Inferior parietal cortex (tissue), 1 donor: ENCODE measurements at regions not wholly inside any gene's neighbourhood (a gene's known extent, or its start where the extent isn't known, plus 50 kb on each side); places are given as distances from the start of the nearest gene placed in this dataset.
"Not testable (repeated sequence)": the region's sequence is repeated elsewhere in the genome, so short reads cannot be mapped to it uniquely, and the experiment has no call there.

Experiments used
- DNase-seq: peaks from one replicate; pipeline ENCODE4 v3.0.0-alpha.2; 2016; ENCODE audit errors: extremely low spot score

DNA sequence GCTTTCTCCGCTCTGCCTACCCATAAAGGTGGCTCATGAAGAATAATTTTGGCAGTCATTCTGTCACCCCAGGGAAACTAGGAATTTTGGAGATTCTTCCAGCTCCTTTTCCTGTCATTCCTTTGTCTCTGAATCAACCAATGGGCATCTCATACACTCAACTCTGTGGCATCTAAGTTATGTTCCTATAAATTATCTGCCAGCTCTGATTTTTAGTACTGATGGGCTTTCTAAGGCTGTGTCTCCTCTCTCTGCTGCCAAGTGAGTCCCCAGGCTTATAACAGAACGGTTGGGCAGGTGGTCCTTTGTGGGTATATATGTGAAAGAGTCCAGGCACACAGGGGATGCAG lies 226.8 kb downstream of the NMUR2 start:
- no peak for DNase-seq

DNA sequence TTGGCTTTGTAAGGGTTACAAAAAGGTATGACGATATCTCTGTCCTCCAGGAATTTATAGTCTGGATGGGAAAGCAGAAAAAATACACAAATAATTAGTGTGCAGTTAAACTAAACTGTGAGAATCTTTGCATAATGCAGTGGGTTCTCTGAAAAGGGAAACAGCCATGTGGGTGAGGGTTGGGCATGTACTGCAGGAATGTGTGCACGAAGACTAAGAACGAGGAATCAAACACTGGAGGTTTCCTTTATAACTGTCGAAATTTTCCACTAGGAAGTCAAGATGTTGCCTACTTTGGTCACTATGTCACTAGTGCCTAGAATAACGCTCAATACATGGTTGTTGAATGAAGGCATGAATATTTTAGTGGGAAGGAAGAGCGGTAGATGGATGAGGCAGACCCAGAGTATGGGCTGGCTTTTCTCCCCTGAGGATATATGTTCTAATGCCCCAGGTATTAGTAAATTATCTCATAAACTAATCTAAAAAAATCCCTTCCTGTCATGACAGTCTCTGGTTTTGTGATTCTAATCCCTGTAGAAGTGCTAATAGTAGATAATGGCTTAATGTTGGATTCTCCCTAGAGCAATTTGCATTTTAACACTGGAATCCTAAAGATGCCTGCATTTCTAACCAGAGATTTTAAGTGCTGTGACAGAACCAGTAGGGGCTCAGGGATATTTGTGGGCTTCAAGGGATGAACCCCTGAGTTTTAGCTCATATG lies 227.3 kb downstream of the NMUR2 start:
- DNase-seq = no peak

DNA sequence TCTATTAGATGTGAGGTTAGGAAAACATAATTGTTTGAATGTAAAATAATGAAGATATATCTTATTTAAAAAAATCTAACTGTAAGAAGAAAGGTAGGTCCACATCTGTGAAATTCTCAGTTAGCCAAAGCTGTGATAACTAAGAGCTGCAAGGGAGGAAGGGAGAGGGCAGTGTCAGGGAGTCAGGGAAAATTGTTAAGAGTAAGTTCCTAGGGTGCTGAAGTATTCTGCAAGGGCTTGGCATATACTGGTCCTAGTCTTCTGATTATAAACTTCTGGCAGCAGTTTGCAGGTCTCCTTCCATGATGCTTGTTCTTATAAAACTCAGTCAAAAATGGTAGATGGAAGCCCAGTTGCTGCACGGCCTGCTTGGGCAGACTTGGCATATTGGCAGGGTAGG lies 233.2 kb downstream of the NMUR2 start:
- DNase-seq = no peak

DNA sequence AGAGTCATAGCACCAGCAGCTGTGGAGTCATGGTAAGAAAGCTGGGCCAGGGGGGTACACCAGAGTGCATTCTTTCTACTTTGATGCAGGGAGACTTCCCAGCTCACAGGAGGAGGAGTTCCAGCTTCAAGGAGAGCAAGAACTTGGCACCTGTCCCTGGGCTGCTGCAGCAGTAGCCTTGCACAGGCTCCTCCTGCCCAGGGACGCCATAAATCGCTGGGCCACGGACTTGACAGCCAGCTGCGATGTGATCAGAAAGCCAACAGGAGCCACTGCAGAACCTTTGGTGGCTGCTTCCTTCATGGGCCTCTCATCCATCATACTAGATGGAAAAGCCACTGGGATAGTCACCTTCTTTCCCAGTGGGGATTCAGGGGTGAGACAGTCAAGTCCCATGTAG lies 234.7 kb downstream of the NMUR2 start:
- DNase-seq = no peak

DNA sequence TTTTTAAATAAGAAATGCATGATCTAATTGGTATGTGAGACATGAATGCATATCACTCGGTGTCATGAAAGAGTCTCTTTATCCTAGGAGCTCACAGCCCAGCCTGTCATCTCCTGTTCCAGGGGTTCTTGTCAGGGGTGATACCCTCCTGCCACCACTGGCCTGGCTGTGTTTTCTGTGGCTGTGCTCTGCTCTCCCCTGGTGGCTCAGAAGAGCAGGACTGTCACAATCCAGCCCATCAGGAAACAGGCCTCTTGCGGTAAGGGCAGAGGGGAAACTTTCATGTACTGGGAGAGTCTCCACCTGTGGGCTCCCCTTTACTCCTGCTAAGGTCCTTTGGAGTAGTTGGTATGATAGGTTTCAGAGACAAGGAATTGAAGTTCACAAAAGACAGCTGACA lies 240.2 kb upstream of the GLRA1 start:
- no peak for DNase-seq

DNA sequence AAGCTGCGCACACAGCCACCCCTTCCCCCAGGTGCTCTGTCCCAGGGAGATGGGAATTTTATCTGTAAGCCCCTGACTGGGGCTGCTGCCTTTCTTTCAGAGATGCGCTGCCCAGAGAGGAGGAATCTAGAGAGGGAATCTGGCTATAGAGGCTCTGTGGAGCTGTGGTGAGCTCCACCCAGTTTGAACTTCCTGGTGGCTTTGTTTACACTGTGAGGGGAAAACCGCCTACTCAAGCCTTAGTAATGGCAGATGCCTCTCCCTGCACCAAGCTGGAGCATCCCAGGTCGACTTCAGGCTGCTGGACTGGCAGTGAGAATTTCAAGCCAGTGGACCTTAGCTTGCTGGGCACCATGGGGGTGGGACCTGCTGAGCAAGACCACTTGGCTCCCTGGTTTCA lies 235.2 kb upstream of the GLRA1 start:
- not testable (repeated sequence) for DNase-seq

DNA sequence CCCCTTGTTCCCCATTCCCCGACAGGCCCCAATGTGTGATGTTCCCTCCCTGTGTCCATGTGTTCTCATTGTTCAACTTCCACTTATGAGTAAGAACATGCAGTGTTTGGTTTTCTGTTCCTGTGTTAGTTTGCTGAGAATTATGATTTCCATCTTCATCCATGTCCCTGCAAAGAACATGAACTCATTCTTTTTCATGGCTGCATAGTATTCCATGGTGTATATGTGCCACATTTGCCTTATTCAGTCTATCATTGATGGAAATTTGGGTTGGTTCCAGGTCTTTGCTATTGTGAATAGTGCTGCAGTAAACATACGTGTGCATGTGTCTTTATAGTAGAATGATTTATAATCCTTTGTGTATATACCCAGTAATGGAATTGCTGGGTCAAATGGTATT lies 229.8 kb upstream of the GLRA1 start:
- DNase-seq = not testable (repeated sequence)

DNA sequence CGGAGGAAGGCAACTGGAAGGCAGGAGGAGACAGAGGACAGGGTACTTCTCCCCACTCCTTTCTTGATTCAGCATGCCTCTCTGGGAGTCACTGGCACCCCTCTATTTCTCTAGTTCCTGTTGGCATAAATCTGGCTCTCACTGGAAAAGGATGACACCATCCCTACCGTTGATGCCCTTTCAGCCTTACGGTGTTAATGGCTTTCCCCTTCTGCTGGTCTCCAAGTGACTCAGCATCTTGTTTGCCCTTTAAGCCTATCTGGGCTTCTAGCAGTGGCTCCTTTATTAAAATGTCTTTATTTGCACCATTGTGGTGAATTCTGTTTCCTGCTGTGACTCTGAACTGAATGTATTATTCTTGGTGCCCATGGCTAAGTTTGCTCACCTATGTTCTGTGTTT lies 227.3 kb upstream of the GLRA1 start:
- no peak for DNase-seq

DNA sequence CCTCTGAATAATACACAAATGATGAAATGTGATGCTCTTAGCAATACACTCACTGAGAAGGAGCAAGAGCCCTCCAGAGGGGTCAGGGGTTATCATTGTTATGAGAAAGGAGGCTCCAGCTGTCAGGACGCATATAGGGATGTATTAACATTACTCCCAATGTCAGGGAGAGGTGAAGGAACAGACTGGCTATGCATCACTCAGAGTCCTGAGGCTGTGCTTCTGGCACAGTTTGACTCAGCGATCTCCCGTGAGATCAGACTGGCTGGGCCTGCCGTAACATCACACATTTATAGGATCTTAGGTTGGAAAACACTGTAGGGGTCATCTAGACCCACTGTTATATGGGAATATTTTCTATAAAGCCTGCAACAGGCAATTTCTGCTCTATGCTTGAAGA lies 226.5 kb upstream of the GLRA1 start:
- no peak for DNase-seq

DNA sequence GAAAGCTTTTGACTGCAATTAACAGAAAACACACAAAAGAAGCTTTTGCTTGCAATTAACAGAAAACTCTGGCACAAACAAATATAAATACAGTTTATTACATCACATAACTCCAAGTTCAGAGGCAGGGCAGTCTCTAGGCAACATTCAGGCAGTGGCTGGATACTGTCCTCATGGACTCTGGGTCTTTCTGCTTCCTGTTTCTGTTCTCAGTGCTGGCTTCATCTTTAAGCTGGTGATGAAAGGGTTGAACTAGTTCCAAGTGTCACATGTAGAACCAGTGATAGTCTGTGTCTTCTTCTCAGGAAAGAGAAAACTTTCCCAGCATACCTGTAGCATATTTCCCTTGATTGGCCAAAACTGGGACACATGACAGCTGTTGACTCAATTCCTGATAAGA lies 222.6 kb upstream of the GLRA1 start:
- DNase-seq = no peak

DNA sequence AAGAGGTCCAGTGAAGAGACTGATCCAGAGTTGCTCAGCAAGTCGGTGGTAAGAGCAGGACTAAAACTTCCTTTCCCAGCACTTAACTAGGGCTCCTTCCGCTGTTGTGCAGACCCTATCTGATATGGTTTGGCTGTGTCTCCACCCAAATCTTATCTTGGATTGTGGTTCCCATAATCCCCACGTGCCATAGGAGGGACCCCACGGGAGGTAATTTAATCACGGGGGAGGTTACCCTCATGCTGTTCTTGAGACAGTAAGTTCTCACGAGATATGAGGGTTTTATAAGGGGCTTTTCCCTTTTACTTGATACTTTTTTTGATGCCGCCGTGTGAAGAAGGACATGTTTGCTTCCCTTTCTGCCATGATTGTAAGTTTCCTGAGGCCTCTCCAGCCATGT lies 221.9 kb upstream of the GLRA1 start:
- no peak for DNase-seq

DNA sequence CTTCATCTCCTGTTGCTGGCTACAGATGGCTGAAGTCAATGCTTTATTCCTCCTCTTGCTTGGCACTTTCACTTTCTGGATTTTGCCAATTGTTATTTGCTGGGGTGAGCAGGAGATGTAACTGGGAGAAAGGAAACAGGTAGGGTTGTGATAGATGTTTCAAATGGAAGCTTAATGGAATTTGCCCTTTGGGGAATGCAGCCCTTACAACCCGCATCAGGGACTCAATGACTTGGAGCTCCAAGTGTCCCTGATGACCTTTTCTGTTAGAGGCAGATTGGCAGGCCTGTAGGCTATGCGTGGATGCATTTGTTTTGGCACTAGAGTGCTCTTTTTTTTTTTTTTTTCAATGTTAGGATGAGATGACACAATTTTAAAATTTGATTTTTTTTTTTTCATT lies 219.9 kb upstream of the GLRA1 start:
- no peak for DNase-seq

DNA sequence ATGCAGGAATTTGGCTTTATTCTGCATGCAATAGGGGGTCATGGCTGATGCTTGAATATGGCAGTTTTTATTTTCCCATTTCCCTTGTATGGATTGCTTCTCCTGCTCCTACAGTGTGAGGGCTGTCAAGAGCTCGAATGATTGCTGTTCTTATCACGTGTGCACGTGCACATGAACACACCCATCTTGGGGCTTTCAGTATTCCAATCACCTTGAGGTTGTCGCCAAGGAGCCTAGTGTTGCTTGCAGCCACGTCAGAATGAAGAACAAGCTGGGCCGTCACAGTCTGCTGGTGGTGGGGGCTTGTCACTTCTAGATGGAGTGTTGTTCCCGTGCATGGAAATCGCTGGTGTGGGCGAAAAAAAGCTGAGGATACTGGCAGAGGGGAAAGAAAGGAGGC lies 219.4 kb upstream of the GLRA1 start:
- DNase-seq = no peak

DNA sequence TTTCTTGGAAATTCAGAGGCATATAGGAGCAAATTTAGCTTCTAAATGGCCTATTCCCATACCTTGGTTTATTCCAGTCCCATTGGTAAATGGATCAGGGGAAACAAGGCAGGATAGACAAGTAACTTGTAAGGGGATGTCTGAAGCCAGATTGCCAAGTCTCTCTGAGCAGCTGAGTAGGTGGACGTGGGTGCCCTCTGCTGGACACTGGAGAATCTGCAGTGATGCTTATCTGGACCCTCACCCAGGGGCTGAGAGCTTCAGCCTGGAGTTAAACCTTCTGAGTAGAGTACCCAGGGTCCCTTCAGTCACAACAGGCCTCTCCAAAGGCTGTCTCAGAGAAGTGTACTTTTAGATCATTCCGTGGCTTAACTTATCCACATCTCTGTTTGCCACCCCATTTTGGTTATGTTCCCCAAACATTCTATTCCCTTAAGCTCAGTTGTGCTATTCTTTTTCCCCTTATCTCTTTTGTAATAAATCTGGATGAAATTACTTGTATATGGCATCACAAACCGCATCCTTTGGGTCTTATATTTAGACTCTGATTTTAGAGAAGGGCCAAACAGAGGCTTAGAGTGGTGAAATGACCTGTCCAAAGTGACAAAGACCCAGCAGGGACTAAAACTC lies 218.3 kb upstream of the GLRA1 start:
- peak; percentile 73 for DNase-seq

DNA sequence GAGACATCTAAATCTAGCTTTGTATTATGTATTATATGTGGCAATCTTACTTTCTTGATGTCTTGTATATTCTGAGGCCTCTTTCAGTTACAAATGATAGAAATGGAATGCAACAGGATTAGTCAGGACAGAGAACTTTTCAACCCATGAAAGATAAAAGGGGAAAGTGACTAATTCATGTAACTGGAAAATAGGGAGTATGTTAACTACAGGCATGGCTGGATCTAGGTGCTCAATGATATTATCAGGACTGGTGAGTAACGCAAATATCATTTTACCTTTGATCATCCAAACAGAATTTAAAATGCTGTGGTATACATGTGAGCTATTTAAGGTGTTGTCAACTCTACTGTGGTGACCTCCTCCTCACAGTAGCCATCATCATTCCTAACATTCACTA lies 215.7 kb upstream of the GLRA1 start:
- DNase-seq = no peak

DNA sequence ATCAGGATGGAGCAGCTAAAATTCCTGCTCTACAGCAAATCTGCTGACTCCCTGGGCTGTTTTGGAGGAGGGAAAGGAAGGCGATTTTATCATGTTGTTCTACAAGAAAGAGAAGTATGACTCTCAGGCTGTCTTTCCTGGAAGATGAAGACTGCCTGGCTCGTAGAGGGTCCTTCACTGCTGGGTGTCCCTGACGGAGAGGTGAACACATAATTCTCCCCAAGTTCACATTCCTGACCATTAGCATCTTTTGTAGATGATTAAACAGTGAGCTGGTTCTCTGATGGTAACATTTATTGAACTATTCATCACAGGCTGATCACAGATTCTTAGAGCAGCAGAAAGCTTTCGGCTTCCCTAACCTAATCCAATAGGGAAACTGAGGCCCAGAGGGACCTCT lies 212.4 kb upstream of the GLRA1 start:
- no peak for DNase-seq

DNA sequence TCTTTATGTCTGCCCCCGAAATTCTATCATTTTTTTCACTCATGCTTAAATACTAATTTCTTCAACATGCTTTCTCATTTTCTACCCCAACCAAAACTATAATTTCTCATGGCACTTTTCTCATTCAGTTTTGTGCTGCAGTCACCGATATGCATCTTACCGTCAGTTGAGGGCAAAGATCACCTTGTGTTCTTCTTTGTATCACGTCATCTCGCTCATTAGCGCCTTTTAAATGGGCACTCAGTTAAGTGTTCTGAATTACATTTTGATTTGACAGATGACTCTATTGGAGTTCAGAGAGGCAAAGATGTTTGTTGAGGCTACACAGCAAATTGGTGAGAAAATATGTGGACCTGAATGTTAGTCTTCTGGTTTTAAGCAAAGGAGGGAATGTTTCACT lies 211.7 kb upstream of the GLRA1 start:
- no peak for DNase-seq

DNA sequence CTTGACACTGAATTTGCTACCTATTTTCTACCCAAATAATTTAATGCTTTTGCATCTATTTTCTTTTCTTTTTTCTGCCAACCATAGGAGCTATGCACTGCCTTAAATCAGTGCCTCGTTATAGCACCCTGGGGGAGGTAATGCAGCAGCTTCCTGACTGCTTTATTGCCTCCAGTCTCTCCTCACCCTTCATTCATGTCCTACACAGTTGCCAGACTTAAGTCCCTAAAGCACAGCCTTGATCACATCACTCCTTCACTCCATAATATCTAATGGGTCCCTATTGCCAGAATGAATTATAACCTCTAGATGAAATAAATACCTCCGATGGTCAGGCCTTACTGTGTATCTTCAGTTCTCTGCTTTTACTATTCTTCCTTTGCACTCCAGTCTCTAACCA lies 211.2 kb upstream of the GLRA1 start:
- no peak for DNase-seq

DNA sequence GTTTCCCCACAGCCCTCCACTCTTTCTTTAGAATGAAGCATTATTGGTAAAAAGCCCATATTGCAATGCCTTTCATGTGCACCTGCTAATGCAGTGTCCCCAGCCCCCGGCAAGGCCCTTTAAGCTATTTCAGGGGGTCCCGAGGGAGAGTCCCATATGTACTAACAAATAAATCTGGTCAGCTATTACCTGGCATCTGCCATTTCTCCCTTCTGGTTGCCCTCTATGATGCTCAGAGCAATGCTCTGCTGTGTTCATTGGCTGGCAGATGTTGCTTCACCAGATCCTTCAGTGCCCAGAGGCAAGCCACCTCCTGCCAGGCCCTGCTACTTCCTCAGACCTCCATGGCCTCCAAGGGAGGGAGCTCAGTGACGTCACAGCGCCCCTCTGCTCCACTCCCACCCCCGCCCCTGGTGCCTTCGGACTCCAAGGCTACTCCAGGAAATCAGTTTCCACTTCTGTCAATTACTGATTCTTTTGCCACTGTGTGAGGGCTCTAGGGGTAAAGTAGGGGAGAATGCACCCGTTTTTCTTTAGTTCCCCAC lies 201.1 kb upstream of the GLRA1 start:
- no peak for DNase-seq

DNA sequence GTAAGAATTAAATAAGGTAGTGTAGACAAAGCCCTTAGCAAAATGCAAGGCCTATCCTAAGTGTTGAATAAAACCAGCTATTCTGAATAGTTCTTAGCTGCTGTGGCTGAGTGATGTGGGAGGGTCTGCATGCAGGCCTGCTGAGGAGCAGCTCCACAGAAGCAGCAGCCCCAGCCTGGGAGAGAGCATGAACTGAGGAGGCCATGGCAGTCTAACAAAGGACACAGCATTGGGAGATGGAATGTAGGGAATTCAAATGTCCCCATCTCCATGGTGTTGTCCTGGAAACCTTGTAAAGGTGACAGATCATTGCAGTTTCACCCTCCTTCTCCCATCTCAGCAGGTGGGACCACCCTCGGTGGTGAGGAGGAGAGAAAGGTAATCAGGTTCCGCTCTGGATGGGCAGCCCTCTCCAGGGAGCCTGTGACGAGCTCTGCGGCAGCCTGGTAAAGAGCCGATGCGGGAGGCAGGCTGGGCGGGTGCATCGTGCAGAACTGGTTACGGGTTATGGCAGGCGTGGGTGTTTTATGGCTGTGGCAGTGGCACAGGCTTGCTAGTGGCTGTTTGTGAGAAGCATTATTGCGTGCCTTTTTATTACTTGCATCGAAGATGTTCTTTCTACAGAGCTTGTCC lies 199.9 kb upstream of the GLRA1 start:
- no peak for DNase-seq

DNA sequence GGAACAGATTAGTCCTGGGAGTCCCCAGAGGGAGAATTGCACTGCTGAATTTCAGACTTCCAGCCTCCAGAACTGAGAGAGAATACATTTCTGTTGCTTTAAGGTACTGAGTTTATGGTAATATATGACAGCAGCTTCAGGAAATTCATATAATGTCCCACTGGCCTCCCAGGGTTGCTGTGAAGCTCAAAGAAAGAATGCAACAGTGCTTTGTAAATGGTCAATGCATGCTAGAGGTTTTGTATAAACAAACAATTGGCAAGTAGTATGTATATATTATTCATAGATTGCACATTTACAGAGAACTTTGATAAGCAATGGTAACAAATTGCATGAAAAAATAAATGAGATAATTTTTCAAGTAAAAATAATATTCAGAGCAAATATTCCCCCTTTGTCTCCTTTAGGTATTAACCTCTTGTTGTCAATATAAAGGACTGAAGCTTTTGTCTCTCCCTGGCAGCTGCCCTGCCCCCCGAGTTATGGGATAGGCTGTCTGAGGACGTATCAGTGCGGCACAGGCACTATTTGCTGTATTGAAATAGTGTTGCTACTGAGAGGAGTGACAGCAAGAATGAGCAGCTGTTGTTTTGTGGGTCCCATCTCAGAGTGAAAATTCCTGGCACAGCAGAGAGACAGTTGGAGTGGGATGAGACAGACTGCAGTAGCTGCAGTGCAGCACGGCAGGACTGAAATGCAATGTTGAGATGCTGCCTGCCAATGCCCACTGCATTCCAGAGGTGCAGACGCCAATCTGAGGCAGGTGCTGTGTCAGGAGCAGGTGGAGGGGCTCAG lies 194.2 kb upstream of the GLRA1 start:
- DNase-seq = no peak

DNA sequence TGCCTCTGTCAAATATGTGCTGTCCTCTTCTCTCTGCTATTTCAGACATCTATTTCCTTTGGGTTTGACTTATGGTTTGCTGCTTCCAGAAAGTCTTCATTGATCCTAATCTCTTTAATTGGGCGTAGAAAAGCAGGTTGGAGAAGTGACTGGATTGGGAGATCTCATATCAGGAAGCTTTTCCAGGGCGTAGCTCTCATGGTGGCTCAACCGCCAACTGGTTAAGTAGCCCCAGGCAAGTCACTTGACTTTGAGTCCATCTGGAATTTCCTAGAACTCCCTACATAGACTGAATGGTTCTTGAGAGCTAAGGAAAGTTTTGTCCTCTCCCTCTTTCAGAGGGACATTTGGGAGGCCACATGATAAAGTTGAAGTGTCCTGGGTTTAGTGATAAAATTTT lies 192.3 kb upstream of the GLRA1 start:
- DNase-seq = no peak
